ENCODE measurements at regions not wholly inside any gene's neighbourhood (a gene's known extent, or its start where the extent isn't known, plus 50 kb on each side); places are given as distances from the start of the nearest gene placed in this dataset.

DNA sequence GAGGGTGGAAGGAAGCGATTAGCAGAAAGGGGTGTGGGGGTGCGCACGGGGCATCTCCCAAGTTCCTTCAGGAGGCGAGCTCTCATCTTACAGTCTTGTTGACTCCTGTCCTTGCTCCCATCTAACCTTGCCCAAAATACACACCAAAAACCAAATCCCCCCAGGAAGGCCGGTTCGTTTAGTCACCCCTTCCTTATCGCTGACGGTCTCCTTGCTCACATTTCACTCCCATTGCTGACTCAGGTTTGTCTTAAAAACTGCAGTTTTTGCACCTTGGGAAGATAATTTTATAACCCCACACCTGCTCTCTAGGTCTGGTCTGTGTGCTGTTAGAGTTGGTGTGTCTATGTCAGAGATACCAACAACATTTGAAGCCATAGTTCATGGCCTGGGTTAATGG is 68.1 kb upstream of the F3 start:
- TF ChIP-seq, protein P1, sequence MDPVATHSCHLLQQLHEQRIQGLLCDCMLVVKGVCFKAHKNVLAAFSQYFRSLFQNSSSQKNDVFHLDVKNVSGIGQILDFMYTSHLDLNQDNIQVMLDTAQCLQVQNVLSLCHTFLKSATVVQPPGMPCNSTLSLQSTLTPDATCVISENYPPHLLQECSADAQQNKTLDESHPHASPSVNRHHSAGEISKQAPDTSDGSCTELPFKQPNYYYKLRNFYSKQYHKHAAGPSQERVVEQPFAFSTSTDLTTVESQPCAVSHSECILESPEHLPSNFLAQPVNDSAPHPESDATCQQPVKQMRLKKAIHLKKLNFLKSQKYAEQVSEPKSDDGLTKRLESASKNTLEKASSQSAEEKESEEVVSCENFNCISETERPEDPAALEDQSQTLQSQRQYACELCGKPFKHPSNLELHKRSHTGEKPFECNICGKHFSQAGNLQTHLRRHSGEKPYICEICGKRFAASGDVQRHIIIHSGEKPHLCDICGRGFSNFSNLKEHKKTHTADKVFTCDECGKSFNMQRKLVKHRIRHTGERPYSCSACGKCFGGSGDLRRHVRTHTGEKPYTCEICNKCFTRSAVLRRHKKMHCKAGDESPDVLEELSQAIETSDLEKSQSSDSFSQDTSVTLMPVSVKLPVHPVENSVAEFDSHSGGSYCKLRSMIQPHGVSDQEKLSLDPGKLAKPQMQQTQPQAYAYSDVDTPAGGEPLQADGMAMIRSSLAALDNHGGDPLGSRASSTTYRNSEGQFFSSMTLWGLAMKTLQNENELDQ (tag by site-specific recombination; IDR thresholded peaks at IDR 0.05; ENCODE audit: low read depth) = no peak
- TF ChIP-seq ZNF138 (tag by site-specific recombination; IDR thresholded peaks at IDR 0.05; ENCODE audit: borderline replicate concordance) = no peak
- TF ChIP-seq, protein P2, sequence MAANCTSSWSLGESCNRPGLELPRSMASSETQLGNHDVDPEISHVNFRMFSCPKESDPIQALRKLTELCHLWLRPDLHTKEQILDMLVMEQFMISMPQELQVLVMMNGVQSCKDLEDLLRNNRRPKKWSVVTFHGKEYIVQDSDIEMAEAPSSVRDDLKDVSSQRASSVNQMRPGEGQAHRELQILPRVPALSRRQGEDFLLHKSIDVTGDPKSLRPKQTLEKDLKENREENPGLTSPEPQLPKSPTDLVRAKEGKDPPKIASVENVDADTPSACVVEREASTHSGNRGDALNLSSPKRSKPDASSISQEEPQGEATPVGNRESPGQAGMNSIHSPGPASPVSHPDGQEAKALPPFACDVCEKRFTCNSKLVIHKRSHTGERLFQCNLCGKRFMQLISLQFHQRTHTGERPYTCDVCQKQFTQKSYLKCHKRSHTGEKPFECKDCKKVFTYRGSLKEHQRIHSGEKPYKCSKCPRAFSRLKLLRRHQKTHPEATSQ (tag by site-specific recombination; IDR thresholded peaks at IDR 0.05) = no peak
- no peak for TF ChIP-seq ZNF561 (tag by site-specific recombination; IDR thresholded peaks at IDR 0.05; ENCODE audit: borderline replicate concordance)
